ENCODE measurements at regions not wholly inside any gene's neighbourhood (a gene's known extent, or its start where the extent isn't known, plus 50 kb on each side); places are given as distances from the start of the nearest gene placed in this dataset.

DNA sequence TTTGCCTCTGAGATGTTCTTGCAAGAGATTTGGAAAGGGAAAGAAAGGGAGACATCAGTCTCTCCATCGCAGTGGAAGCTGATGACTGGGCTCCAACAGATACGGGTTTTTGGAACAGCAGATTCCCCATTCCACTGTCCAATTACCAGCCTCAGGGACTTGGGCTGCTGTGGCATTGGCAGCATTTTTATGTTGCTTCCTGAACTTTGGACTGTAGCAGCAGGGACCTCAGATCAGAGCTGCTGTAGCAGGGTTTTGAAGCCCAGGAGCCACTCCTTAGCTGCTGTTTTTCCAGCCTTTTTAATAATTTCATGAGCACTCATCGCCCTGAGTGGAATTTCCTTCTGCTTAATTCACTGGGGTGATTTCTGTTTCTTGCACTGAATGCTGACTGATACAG is 135.7 kb upstream of the SLCO3A1 start:
- TF ChIP-seq, protein P1, sequence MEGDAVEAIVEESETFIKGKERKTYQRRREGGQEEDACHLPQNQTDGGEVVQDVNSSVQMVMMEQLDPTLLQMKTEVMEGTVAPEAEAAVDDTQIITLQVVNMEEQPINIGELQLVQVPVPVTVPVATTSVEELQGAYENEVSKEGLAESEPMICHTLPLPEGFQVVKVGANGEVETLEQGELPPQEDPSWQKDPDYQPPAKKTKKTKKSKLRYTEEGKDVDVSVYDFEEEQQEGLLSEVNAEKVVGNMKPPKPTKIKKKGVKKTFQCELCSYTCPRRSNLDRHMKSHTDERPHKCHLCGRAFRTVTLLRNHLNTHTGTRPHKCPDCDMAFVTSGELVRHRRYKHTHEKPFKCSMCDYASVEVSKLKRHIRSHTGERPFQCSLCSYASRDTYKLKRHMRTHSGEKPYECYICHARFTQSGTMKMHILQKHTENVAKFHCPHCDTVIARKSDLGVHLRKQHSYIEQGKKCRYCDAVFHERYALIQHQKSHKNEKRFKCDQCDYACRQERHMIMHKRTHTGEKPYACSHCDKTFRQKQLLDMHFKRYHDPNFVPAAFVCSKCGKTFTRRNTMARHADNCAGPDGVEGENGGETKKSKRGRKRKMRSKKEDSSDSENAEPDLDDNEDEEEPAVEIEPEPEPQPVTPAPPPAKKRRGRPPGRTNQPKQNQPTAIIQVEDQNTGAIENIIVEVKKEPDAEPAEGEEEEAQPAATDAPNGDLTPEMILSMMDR (conservative IDR thresholded peaks at IDR 0.05 in 1 of 2, IDR thresholded peaks at IDR 0.05 in 1 of 2; ENCODE audit: low read depth in 1 of 2, low read length in 2 of 2) = no peak
- no peak for TF ChIP-seq EZH2 (IDR thresholded peaks at IDR 0.05; ENCODE audit: low read length, missing control alignments)
